NCI-H128 (cell line): ENCODE measurements at regions not wholly inside any gene's neighbourhood (a gene's known extent, or its start where the extent isn't known, plus 50 kb on each side); places are given as distances from the start of the nearest gene placed in this dataset.

ENCODE experiments used
- DNase-seq: peaks from one replicate; lab custom pipeline; 2025; ENCODE audit not compliant: unreplicated experiment; lab: John Stamatoyannopoulos, UW

- no peak for DNase-seq
Measured at GRCh38 chr12:125650587-125650986, 585.4 kb downstream of the AACS start.

- DNase-seq: no peak
Measured at GRCh38 chr12:125651625-125652024, 586.4 kb downstream of the AACS start.

- DNase-seq: no peak
Measured at GRCh38 chr12:125652681-125653080, 587.4 kb downstream of the AACS start.

- no peak for DNase-seq
Measured at GRCh38 chr12:125657681-125658080, 592.4 kb downstream of the AACS start.

GRCh38 chr12:125674554-125675338, 609.5 kb downstream of the AACS start:
- DNase-seq: no peak

GRCh38 chr12:125676366-125676765, 611.1 kb downstream of the AACS start:
- DNase-seq: no peak

GRCh38 chr12:125677829-125678228, 612.6 kb downstream of the AACS start:
- DNase-seq: no peak

GRCh38 chr12:125678589-125678993, 613.4 kb downstream of the AACS start:
- no peak for DNase-seq

- no peak for DNase-seq
Measured at GRCh38 chr12:125683748-125684381, 618.6 kb downstream of the AACS start.

GRCh38 chr12:125684968-125685790, 619.9 kb downstream of the AACS start:
- DNase-seq: no peak

GRCh38 chr12:125685915-125686314, 620.7 kb downstream of the AACS start:
- no peak for DNase-seq

- no peak for DNase-seq
Measured at GRCh38 chr12:125687403-125687802, 622.2 kb downstream of the AACS start.

- no peak for DNase-seq
Measured at GRCh38 chr12:125687820-125688219, 622.6 kb downstream of the AACS start.

GRCh38 chr12:125688223-125688622, 623.0 kb downstream of the AACS start:
- DNase-seq: no peak

GRCh38 chr12:125688881-125689280, 623.6 kb downstream of the AACS start:
- DNase-seq: no peak

GRCh38 chr12:125689576-125690410, 624.6 kb downstream of the AACS start:
- DNase-seq: no peak

- DNase-seq: no peak
Measured at GRCh38 chr12:125690841-125691240, 625.6 kb downstream of the AACS start.

GRCh38 chr12:125696054-125696453, 630.8 kb downstream of the AACS start:
- no peak for DNase-seq

GRCh38 chr12:125704803-125705202, 639.6 kb downstream of the AACS start:
- DNase-seq: no peak

- no peak for DNase-seq
Measured at GRCh38 chr12:125720961-125721360, 655.7 kb downstream of the AACS start.

GRCh38 chr12:125734137-125734536, 668.9 kb downstream of the AACS start:
- DNase-seq: no peak
